Transverse colon (tissue), 4 donors: ENCODE measurements at regions not wholly inside any gene's neighbourhood (a gene's known extent, or its start where the extent isn't known, plus 50 kb on each side); places are given as distances from the start of the nearest gene placed in this dataset.

Experiments
- DNase-seq: peaks from one replicate; pipeline ENCODE4 v3.0.0-alpha.2; 2019
- H3K27ac ChIP-seq, 4 donors: fragments of 200-600 bp; sonication (generic); 2 replicates each; pipeline ENCODE4 v1.5.1; 2016 to 2018; ENCODE audit warnings: inconsistent platforms in 4 of 4
- H3K27me3 ChIP-seq: fragments of 200-600 bp; sonication (generic); 2 replicates; pipeline ENCODE4 v1.5.1; 2017; ENCODE audit warnings: inconsistent platforms
- H3K36me3 ChIP-seq, 4 donors: fragments of 200-600 bp; sonication (generic); 2 replicates each; pipeline ENCODE4 v1.5.1; 2017 to 2019; ENCODE audit warnings: inconsistent platforms in 4 of 4
- H3K4me1 ChIP-seq, 4 donors: fragments of 200-600 bp; sonication (generic); 2 replicates each; pipeline ENCODE4 v1.5.1; 2017 to 2020; ENCODE audit warnings: inconsistent platforms in 4 of 4
- H3K4me3 ChIP-seq, 4 donors: fragments of 200-600 bp; sonication (generic); 1 replicate in 1 of 4; 2 replicates in 3 of 4; pipeline versions ENCODE4 v1.5.1 to v1.6.1; 2017 to 2019; ENCODE audit warnings: inconsistent platforms in 4 of 4
- H3K9me3 ChIP-seq, 2 donors: fragments of 200-600 bp; sonication (generic); 2 replicates each; pipeline ENCODE4 v1.5.1; 2017 to 2019; ENCODE audit warnings: inconsistent platforms in 2 of 2
- EP300 ChIP-seq: sonication (generic); formaldehyde crosslinking; IDR thresholded peaks from one replicate; pipeline ENCODE4 v1.6.1; 2017; ENCODE audit warnings: antibody characterized with exemption, low read depth
- POLR2A ChIP-seq: fragments of 450-650 bp; IDR thresholded peaks from one replicate; pipeline ENCODE4 v1.6.1; 2016; ENCODE audit warnings: antibody characterized with exemption, mild to moderate bottlenecking, moderate library complexity
- POLR2AphosphoS5 ChIP-seq, 3 donors: sonication (generic); formaldehyde crosslinking; IDR thresholded peaks; one replicate each; pipeline ENCODE4 v1.6.1; 2016; ENCODE audit warnings: antibody characterized with exemption in 3 of 3
- WGBS, 2 donors: methylation state at CpG; one replicate each; pipeline ENCODE4 v1.1.5; 2018; ENCODE audit warnings: low coverage in 1 of 2; 5-methylcytosine and 5-hydroxymethylcytosine counted together
- in situ Hi-C, 4 donors: fragments of 200-750 bp; cut with MboI; loops; one replicate each; pipeline versions ENCODE4 v1.15.0 to v1.15.1; 2017; ENCODE audit warnings: low sequenced_read_pairs in 3 of 4, low pct_ligation_motif_present in 1 of 4, low pct_unique_long_range_greater_than_20kb in 1 of 4
- intact Hi-C: fragments of 100-400 bp; cut with DNase I; formaldehyde crosslinking; loops from one replicate; pipeline ENCODE4 v1.15.1; 2023; ENCODE audit warnings: low total_unique reads
- TF ChIP-seq, protein P1 (sequence below), 5 experiments: fragments of 200-600 bp in 3 of 5; fragments of 450-650 bp in 2 of 5; sonication (generic) in 3 of 5; IDR thresholded peaks; 1 replicate in 2 of 5; 2 replicates in 3 of 5; pipeline ENCODE4 v1.5.1; 2016 to 2017; ENCODE audit warnings: antibody characterized with exemption in 5 of 5, inconsistent platforms in 3 of 5, mild to moderate bottlenecking in 2 of 5, moderate library complexity in 1 of 5

DNA sequence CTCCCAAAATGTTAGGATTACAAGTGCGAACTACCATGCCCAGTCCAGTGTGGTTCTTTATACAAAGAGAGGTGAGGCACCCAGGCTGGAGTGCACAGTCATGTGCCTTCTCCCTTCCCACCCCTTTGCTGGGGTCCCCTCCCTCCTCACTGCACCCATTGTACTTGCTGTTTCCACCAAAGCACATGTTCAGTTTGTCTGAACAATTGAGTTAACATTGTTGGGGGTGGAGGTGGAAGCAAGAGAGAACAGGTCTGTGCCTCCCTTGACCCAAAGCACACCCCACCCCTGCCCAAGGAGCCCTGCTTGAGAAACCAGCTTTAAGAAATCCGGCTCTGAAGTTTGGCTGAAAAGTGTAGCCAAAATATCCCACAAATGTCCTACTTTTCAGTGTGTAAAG, 142.3 kb upstream of the CDH5 start:
- Histone ChIP-seq H3K27ac (no peak overlapping the region), H3K4me1 (no peaks in the 10 kb centered on the region), H3K36me3 (no peaks in the 10 kb centered on the region), H3K9me3 (no peaks in the 10 kb centered on the region), H3K4me3 (no peak overlapping the region), H3K27me3 (no peaks in the 10 kb centered on the region)
- WGBS, 2 donors = 74% methylated on average over 2 of the region's 2 CpGs; no CpG with 5 or more reads in 1 of the 2 donors
- no peak for DNase-seq
- in situ Hi-C loops = no loop called here
- TF ChIP-seq, protein P1, sequence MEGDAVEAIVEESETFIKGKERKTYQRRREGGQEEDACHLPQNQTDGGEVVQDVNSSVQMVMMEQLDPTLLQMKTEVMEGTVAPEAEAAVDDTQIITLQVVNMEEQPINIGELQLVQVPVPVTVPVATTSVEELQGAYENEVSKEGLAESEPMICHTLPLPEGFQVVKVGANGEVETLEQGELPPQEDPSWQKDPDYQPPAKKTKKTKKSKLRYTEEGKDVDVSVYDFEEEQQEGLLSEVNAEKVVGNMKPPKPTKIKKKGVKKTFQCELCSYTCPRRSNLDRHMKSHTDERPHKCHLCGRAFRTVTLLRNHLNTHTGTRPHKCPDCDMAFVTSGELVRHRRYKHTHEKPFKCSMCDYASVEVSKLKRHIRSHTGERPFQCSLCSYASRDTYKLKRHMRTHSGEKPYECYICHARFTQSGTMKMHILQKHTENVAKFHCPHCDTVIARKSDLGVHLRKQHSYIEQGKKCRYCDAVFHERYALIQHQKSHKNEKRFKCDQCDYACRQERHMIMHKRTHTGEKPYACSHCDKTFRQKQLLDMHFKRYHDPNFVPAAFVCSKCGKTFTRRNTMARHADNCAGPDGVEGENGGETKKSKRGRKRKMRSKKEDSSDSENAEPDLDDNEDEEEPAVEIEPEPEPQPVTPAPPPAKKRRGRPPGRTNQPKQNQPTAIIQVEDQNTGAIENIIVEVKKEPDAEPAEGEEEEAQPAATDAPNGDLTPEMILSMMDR (IDR thresholded peaks at IDR 0.05) = no peak
- TF ChIP-seq EP300 (no peak), POLR2AphosphoS5 (IDR thresholded peaks at IDR 0.05) (no peak), POLR2A (no peak)
- intact Hi-C loops = no loop called here

GRCh38 chr16:66223176-66223780, 143.2 kb upstream of the CDH5 start:
- no peaks in the 10 kb centered on the region for H3K4me1 ChIP-seq
- DNase-seq = no peak
- no peak overlapping the region for H3K27ac ChIP-seq
- TF ChIP-seq POLR2A (no peak), EP300 (no peak), POLR2AphosphoS5 (IDR thresholded peaks at IDR 0.05) (no peak)
- TF ChIP-seq, protein P1 (IDR thresholded peaks at IDR 0.05) = no peak
- in situ Hi-C loops (no loop called here), intact Hi-C loops (no loop called here)
- no peaks in the 10 kb centered on the region for H3K9me3 ChIP-seq
- no peak overlapping the region for H3K4me3 ChIP-seq
- WGBS, 2 donors = 60% methylated on average over 8 of the region's 8 CpGs; no CpG with 5 or more reads in 1 of the 2 donors
- H3K27me3 ChIP-seq = no peaks in the 10 kb centered on the region
- no peaks in the 10 kb centered on the region for H3K36me3 ChIP-seq

DNA sequence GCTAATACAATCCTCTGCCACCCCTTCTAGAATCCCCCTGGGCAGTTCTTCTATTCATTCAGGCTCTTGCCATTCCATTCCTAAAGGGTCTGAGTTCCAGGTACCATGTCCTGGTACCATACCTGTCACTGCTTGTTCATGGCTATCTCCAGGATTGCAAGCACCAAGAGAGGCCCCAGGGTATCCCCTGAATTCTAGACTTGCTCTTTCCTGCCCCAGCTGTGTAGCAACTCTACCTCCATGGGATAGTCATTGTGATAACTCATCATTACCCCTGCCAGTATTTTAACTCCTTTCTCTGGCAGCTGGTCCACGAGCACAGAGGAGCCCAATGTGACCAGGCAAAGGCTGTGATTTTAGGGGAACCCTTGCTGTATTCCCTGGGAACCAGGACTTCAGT, 143.7 kb upstream of the CDH5 start:
- no peaks in the 10 kb centered on the region for H3K27me3 ChIP-seq
- H3K4me1 ChIP-seq = no peaks in the 10 kb centered on the region
- TF ChIP-seq, protein P1 (IDR thresholded peaks at IDR 0.05) = no peak
- TF ChIP-seq POLR2AphosphoS5 (IDR thresholded peaks at IDR 0.05) = no peak
- TF ChIP-seq POLR2A = no peak
- TF ChIP-seq EP300 = no peak
- no peak overlapping the region for H3K27ac ChIP-seq
- no peaks in the 10 kb centered on the region for H3K36me3 ChIP-seq
- in situ Hi-C loops = no loop called here
- no peak for DNase-seq
- WGBS, 2 donors = 67% methylated on average over 1 of the region's 1 CpG; no CpG with 5 or more reads in 1 of the 2 donors
- no peaks in the 10 kb centered on the region for H3K9me3 ChIP-seq
- H3K4me3 ChIP-seq = no peak overlapping the region
- intact Hi-C loops = no loop called here

DNA sequence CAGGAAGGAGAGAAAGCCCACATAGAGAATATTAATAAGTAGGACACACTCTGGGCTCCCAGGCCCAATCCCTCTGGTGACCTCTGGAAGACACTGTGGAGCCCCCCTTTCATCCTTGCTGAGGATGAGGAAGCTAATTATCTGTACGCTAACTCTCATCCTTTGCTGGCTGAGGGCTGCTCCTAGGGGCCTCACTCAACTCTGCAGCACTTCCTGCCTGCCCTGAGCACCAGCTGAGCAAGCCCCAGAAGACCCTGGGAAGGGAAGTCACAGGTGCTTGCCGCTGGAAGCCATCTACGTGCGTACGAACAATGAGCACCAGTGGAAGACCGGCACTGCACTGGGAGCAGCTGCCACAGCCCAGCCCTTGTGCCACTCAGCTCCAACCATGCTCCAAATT, 145.8 kb upstream of the CDH5 start:
- in situ Hi-C loops (no loop called here), intact Hi-C loops (no loop called here)
- no peak for DNase-seq
- 20 to 67% methylated on average over 1 to 6 of the region's 6 CpGs for WGBS, 2 donors
- no peaks in the 10 kb centered on the region for H3K27me3 ChIP-seq
- no peak overlapping the region for H3K4me3 ChIP-seq
- no peaks in the 10 kb centered on the region for H3K36me3 ChIP-seq
- TF ChIP-seq, protein P1 (IDR thresholded peaks at IDR 0.05) = no peak
- TF ChIP-seq POLR2A (no peak), POLR2AphosphoS5 (IDR thresholded peaks at IDR 0.05) (no peak), EP300 (no peak)
- no peaks in the 10 kb centered on the region for H3K9me3 ChIP-seq
- H3K4me1 ChIP-seq = no peaks in the 10 kb centered on the region
- no peak overlapping the region for H3K27ac ChIP-seq
